ENCODE measurements at regions not wholly inside any gene's neighbourhood (a gene's known extent, or its start where the extent isn't known, plus 50 kb on each side); places are given as distances from the start of the nearest gene placed in this dataset.
"Not testable (repeated sequence)": the region's sequence is repeated elsewhere in the genome, so short reads cannot be mapped to it uniquely, and the experiment has no call there.

GRCh38 chr14:106003351-106003750 lies 477.0 kb downstream of the TMEM121 start:
- Histone ChIP-seq H3K36me3 (no peaks in the 10 kb centered on the region), H3K4me2 (no peak overlapping the region), H4K20me1 (no peaks in the 10 kb centered on the region; a peak in 1 of 22 replicates), H3K27ac (no peak overlapping the region), H3K9ac (no peak overlapping the region), H3K9me3 (replicated peaks in 1 of 11) (no peaks in the 10 kb centered on the region), H3K27me3 (peaks cover 0 to 7% (median 0%) of the 10 kb centered on the region in 11 experiments; a peak in 3 of 22 replicates), H3K4me3 (no peak overlapping the region), H3K4me1 (peaks cover 0 to 20% (median 5%) of the 10 kb centered on the region in 10 experiments; a peak in 10 of 20 replicates)
- TF ChIP-seq Cebpa-rat (IDR thresholded peaks at IDR 0.05), result no peak

- not testable (repeated sequence) for H4K20me1 ChIP-seq; H3K9me3 ChIP-seq (replicated peaks in 1 of 11); H3K36me3 ChIP-seq; H3K27me3 ChIP-seq
- peak overlapping the region in 7 of 11 experiments; percentile 32 to 72 (median 58); a peak in 14 of 22 replicates for H3K4me2 ChIP-seq
- peak overlapping the region in 7 of 11 experiments; percentile 19 to 68 (median 57); a peak in 12 of 22 replicates for H3K27ac ChIP-seq
- H3K4me3 ChIP-seq, result peak overlapping the region in 7 of 10 experiments; percentile 28 to 67 (median 55); a peak in 13 of 20 replicates
- peaks cover 0 to 26% (median 5%) of the 10 kb centered on the region in 10 experiments; a peak in 10 of 20 replicates for H3K4me1 ChIP-seq
- H3K9ac ChIP-seq, result peak overlapping the region in 7 of 11 experiments; percentile 42 to 78 (median 69); a peak in 11 of 22 replicates
Observed at GRCh38 chr14:106004937-106005795, 478.8 kb downstream of the TMEM121 start.

GRCh38 chr14:106006043-106006442 lies 479.7 kb downstream of the TMEM121 start:
- not testable (repeated sequence) for H3K9me3 ChIP-seq (replicated peaks in 1 of 11); H3K27me3 ChIP-seq; H4K20me1 ChIP-seq; H3K36me3 ChIP-seq
- Histone ChIP-seq H3K27ac (peak overlapping the region in 1 of 11 experiments; percentile 23; a peak in 1 of 22 replicates), H3K4me3 (peak overlapping the region in 1 of 10 experiments; percentile 67; a peak in 2 of 20 replicates), H3K9ac (peak overlapping the region in 1 of 11 experiments; percentile 42; a peak in 1 of 22 replicates), H3K4me2 (peak overlapping the region in 5 of 11 experiments; percentile 38 to 64 (median 59); a peak in 10 of 22 replicates), H3K4me1 (peaks cover 0 to 35% (median 6%) of the 10 kb centered on the region in 10 experiments; a peak in 10 of 20 replicates)

- H3K4me3 ChIP-seq; H4K20me1 ChIP-seq; H3K9me3 ChIP-seq (replicated peaks in 1 of 11); H3K36me3 ChIP-seq; H3K27me3 ChIP-seq: not testable (repeated sequence)
- peak overlapping the region in 4 of 11 experiments; percentile 51 to 64 (median 58); a peak in 8 of 22 replicates for H3K4me2 ChIP-seq
- peak overlapping the region in 1 of 11 experiments; percentile 23; a peak in 1 of 22 replicates for H3K27ac ChIP-seq
- H3K4me1 ChIP-seq, result peaks cover 0 to 40% (median 10%) of the 10 kb centered on the region in 10 experiments; a peak in 10 of 20 replicates
- peak overlapping the region in 2 of 11 experiments; percentile 24 to 42; a peak in 1 of 22 replicates for H3K9ac ChIP-seq
Observed at GRCh38 chr14:106006716-106007115, 480.3 kb downstream of the TMEM121 start.

- 0 out of 22 replicates have a peak overlapping the region, but pooled peaks of 1 of the 11 experiments have one; percentile 25 for H3K27ac ChIP-seq
- peaks cover 0 to 47% (median 18%) of the 10 kb centered on the region in 10 experiments; a peak in 13 of 20 replicates for H3K4me1 ChIP-seq
- no peaks in the 10 kb centered on the region for H3K36me3 ChIP-seq
- peak overlapping the region in 2 of 11 experiments; percentile 15 to 53; a peak in 1 of 22 replicates for H3K4me2 ChIP-seq
- H3K4me3 ChIP-seq, result no peak overlapping the region
- TF ChIP-seq Cebpa-rat (IDR thresholded peaks at IDR 0.05), result no peak
- H4K20me1 ChIP-seq, result no peaks in the 10 kb centered on the region
- no peaks in the 10 kb centered on the region for H3K27me3 ChIP-seq
- H3K9ac ChIP-seq, result no peak overlapping the region
- no peaks in the 10 kb centered on the region for H3K9me3 ChIP-seq (replicated peaks in 1 of 11)
Observed at GRCh38 chr14:106010783-106011182, 484.4 kb downstream of the TMEM121 start.

- peak overlapping the region in 7 of 11 experiments; percentile 12 to 53 (median 38); a peak in 10 of 22 replicates for H3K4me2 ChIP-seq
- not testable (repeated sequence) for H3K27me3 ChIP-seq; H3K36me3 ChIP-seq; H3K9ac ChIP-seq; H3K9me3 ChIP-seq (replicated peaks in 1 of 11); H3K4me3 ChIP-seq; H4K20me1 ChIP-seq; H3K27ac ChIP-seq
- peaks cover 0 to 42% (median 14%) of the 10 kb centered on the region in 10 experiments; a peak in 12 of 20 replicates for H3K4me1 ChIP-seq
Observed at GRCh38 chr14:106011631-106012360, 485.4 kb downstream of the TMEM121 start.

- H3K9ac ChIP-seq; H4K20me1 ChIP-seq; H3K36me3 ChIP-seq; H3K27me3 ChIP-seq; H3K9me3 ChIP-seq (replicated peaks in 1 of 11); H3K4me3 ChIP-seq; H3K27ac ChIP-seq: not testable (repeated sequence)
- peaks cover 0 to 36% (median 14%) of the 10 kb centered on the region in 10 experiments; a peak in 12 of 20 replicates for H3K4me1 ChIP-seq
- H3K4me2 ChIP-seq, result peak overlapping the region in 5 of 11 experiments; percentile 21 to 53 (median 38); a peak in 8 of 22 replicates
Observed at GRCh38 chr14:106012361-106012725, 486.0 kb downstream of the TMEM121 start.

- H3K36me3 ChIP-seq, result no peaks in the 10 kb centered on the region
- H3K4me1 ChIP-seq, result peaks cover 0 to 31% (median 14%) of the 10 kb centered on the region in 10 experiments; a peak in 12 of 20 replicates
- H3K4me2 ChIP-seq, result no peak overlapping the region
- H3K4me3 ChIP-seq, result no peak overlapping the region
- no peaks in the 10 kb centered on the region for H3K27me3 ChIP-seq
- no peak overlapping the region for H3K27ac ChIP-seq
- no peak for TF ChIP-seq Cebpa-rat (IDR thresholded peaks at IDR 0.05)
- no peaks in the 10 kb centered on the region for H4K20me1 ChIP-seq
- no peak overlapping the region for H3K9ac ChIP-seq
- no peaks in the 10 kb centered on the region for H3K9me3 ChIP-seq (replicated peaks in 1 of 11)
Observed at GRCh38 chr14:106013879-106014376, 487.5 kb downstream of the TMEM121 start.

GRCh38 chr14:106017952-106018351 lies 491.6 kb downstream of the TMEM121 start:
- not testable (repeated sequence) for H3K9me3 ChIP-seq (replicated peaks in 1 of 11); H3K27me3 ChIP-seq; H3K9ac ChIP-seq; H3K27ac ChIP-seq; H3K36me3 ChIP-seq; H3K4me3 ChIP-seq; H4K20me1 ChIP-seq; H3K4me2 ChIP-seq
- peaks cover 0 to 12% (median 5%) of the 10 kb centered on the region in 10 experiments; a peak in 9 of 20 replicates for H3K4me1 ChIP-seq

All from BLaER1 treated with 17β-estradiol and CSF1 and Interleukin-3, amounts not matched to agents 10 nM and 100 nM (cell line).